Suprapubic skin (tissue), 4 donors: ENCODE measurements at regions not wholly inside any gene's neighbourhood (a gene's known extent, or its start where the extent isn't known, plus 50 kb on each side); places are given as distances from the start of the nearest gene placed in this dataset.

ENCODE experiments used
- DNase-seq, 2 donors: peaks; one replicate each; pipeline ENCODE4 v3.0.0-alpha.2; 2019; ENCODE audit warnings: low spot score in 2 of 2
- H3K27ac ChIP-seq: fragments of 200-600 bp; sonication (generic); one replicate; pipeline ENCODE4 v1.5.1; 2019
- H3K27me3 ChIP-seq: fragments of 200-600 bp; sonication (generic); one replicate; pipeline ENCODE4 v1.5.1; 2019
- H3K36me3 ChIP-seq: fragments of 200-600 bp; sonication (generic); one replicate; pipeline ENCODE4 v1.5.1; 2019
- H3K4me1 ChIP-seq: fragments of 200-600 bp; sonication (generic); one replicate; pipeline ENCODE4 v1.5.1; 2019
- H3K4me3 ChIP-seq: fragments of 200-600 bp; sonication (generic); one replicate; pipeline ENCODE4 v1.5.1; 2019; ENCODE audit warnings: mild to moderate bottlenecking
- H3K9me3 ChIP-seq: fragments of 200-600 bp; sonication (generic); one replicate; pipeline ENCODE4 v1.5.1; 2019
- EP300 ChIP-seq: sonication (generic); formaldehyde crosslinking; IDR thresholded peaks from one replicate; pipeline ENCODE4 v1.6.1; 2017; ENCODE audit warnings: antibody characterized with exemption
- POLR2A ChIP-seq, 2 donors: fragments of 450-650 bp; IDR thresholded peaks; one replicate each; pipeline ENCODE4 v1.6.1; 2017; ENCODE audit warnings: antibody characterized with exemption in 2 of 2, mild to moderate bottlenecking in 2 of 2, moderate library complexity in 2 of 2
- POLR2AphosphoS5 ChIP-seq, 3 donors: sonication (generic); formaldehyde crosslinking; IDR thresholded peaks; one replicate each; pipeline ENCODE4 v1.6.1; 2017; ENCODE audit warnings: antibody characterized with exemption in 3 of 3
- WGBS: methylation state at CpG from one replicate; pipeline ENCODE4 v1.1.5; 2018; 5-methylcytosine and 5-hydroxymethylcytosine counted together
- TF ChIP-seq, protein P1 (sequence below), 2 donors: fragments of 200-600 bp in 1 of 2; fragments of 450-650 bp in 1 of 2; sonication (generic) in 1 of 2; IDR thresholded peaks; one replicate each; pipeline ENCODE4 v1.5.1; 2016 to 2019; ENCODE audit warnings: antibody characterized with exemption in 2 of 2, mild to moderate bottlenecking in 1 of 2, moderate library complexity in 1 of 2

DNA sequence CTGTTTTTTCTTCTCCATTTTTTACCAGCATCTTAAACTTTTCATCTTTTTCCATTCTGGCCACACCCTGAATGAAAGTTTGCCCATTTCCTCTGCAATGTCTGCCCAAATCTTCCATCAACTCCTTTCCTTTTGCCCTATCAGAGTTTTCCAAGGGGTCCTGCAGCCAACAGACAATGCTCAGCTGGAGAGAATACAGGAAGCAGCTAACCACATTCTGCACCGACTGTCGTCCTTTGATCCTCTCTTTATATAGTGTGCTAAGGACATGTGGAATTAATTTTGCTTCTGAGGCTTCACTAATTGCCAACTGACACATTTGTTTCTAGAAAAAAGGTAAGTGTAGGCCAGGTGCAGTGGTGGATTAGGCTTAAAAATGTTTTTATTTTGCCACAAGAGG is 50.5 kb upstream of the DLX2 start:
- Histone ChIP-seq H3K27me3 (peaks cover 6% of the 10 kb centered on the region), H3K9me3 (no peaks in the 10 kb centered on the region), H3K27ac (no peak overlapping the region), H3K4me1 (peaks cover 3% of the 10 kb centered on the region), H3K36me3 (no peaks in the 10 kb centered on the region), H3K4me3 (no peak overlapping the region)
- no peak for DNase-seq
- WGBS, result 42% methylated on average over 2 of the region's 2 CpGs
- TF ChIP-seq, protein P1, sequence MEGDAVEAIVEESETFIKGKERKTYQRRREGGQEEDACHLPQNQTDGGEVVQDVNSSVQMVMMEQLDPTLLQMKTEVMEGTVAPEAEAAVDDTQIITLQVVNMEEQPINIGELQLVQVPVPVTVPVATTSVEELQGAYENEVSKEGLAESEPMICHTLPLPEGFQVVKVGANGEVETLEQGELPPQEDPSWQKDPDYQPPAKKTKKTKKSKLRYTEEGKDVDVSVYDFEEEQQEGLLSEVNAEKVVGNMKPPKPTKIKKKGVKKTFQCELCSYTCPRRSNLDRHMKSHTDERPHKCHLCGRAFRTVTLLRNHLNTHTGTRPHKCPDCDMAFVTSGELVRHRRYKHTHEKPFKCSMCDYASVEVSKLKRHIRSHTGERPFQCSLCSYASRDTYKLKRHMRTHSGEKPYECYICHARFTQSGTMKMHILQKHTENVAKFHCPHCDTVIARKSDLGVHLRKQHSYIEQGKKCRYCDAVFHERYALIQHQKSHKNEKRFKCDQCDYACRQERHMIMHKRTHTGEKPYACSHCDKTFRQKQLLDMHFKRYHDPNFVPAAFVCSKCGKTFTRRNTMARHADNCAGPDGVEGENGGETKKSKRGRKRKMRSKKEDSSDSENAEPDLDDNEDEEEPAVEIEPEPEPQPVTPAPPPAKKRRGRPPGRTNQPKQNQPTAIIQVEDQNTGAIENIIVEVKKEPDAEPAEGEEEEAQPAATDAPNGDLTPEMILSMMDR (IDR thresholded peaks at IDR 0.05), result no peak
- TF ChIP-seq EP300 (no peak), POLR2A (IDR thresholded peaks at IDR 0.05) (no peak), POLR2AphosphoS5 (IDR thresholded peaks at IDR 0.05) (no peak)

- Histone ChIP-seq H3K27me3 (peaks cover 6% of the 10 kb centered on the region), H3K9me3 (no peaks in the 10 kb centered on the region), H3K4me3 (no peak overlapping the region), H3K27ac (no peak overlapping the region), H3K4me1 (no peaks in the 10 kb centered on the region), H3K36me3 (no peaks in the 10 kb centered on the region)
- no peak for TF ChIP-seq POLR2AphosphoS5 (IDR thresholded peaks at IDR 0.05)
- TF ChIP-seq EP300, result no peak
- TF ChIP-seq, protein P1 (IDR thresholded peaks at IDR 0.05), result no peak
- no peak for TF ChIP-seq POLR2A (IDR thresholded peaks at IDR 0.05)
- no peak for DNase-seq
Observed at GRCh38 chr2:172153757-172154156, 51.1 kb upstream of the DLX2 start.

GRCh38 chr2:172155752-172156151 is 53.1 kb upstream of the DLX2 start:
- Histone ChIP-seq H3K27me3 (peaks cover 6% of the 10 kb centered on the region), H3K9me3 (no peaks in the 10 kb centered on the region), H3K4me1 (no peaks in the 10 kb centered on the region), H3K36me3 (no peaks in the 10 kb centered on the region), H3K27ac (no peak overlapping the region), H3K4me3 (no peak overlapping the region)
- 87% methylated on average over 12 of the region's 12 CpGs for WGBS
- TF ChIP-seq POLR2A (IDR thresholded peaks at IDR 0.05) (no peak), EP300 (no peak), POLR2AphosphoS5 (IDR thresholded peaks at IDR 0.05) (no peak)
- TF ChIP-seq, protein P1 (IDR thresholded peaks at IDR 0.05), result no peak
- no peak for DNase-seq

DNA sequence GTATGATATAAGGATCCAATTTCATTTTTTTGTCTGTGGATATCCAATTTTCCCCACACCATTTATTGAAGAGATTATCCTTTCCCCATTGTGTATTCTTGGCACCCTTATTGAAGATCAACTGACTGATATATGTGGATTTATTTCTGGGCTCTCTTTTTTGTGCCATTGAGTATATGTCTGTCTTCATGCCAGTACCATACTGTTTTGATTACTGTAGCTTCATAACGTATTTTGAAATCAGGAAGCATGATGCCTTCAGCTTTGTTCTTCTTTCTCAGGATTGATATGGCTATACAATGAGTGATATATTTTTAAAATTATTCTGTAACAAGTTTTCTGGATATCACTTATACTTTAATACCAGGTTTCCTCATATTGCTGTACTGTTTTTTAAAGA is 58.1 kb upstream of the DLX2 start:
- Histone ChIP-seq H3K27ac (no peak overlapping the region), H3K9me3 (no peaks in the 10 kb centered on the region), H3K36me3 (no peaks in the 10 kb centered on the region), H3K27me3 (peaks cover 11% of the 10 kb centered on the region), H3K4me3 (no peak overlapping the region), H3K4me1 (no peaks in the 10 kb centered on the region)
- DNase-seq, result no peak
- 80% methylated on average over 1 of the region's 1 CpG for WGBS
- no peak for TF ChIP-seq POLR2AphosphoS5 (IDR thresholded peaks at IDR 0.05)

- TF ChIP-seq, protein P1 (IDR thresholded peaks at IDR 0.05), result no peak
- TF ChIP-seq EP300, result no peak
- no peak for TF ChIP-seq POLR2AphosphoS5 (IDR thresholded peaks at IDR 0.05)
- H3K4me3 ChIP-seq, result no peak overlapping the region
- 79% methylated on average over 2 of the region's 7 CpGs for WGBS
- no peak overlapping the region for H3K27ac ChIP-seq
- H3K36me3 ChIP-seq, result no peaks in the 10 kb centered on the region
- no peak for DNase-seq
- no peaks in the 10 kb centered on the region for H3K4me1 ChIP-seq
- H3K9me3 ChIP-seq, result no peaks in the 10 kb centered on the region
- peaks cover 10% of the 10 kb centered on the region for H3K27me3 ChIP-seq
Observed at GRCh38 chr2:172162225-172162733, 59.6 kb upstream of the DLX2 start.

- Histone ChIP-seq H3K4me3 (no peak overlapping the region), H3K27me3 (peaks cover 10% of the 10 kb centered on the region), H3K27ac (no peak overlapping the region), H3K4me1 (no peaks in the 10 kb centered on the region), H3K36me3 (no peaks in the 10 kb centered on the region), H3K9me3 (no peaks in the 10 kb centered on the region)
- 100% methylated on average over 5 of the region's 9 CpGs for WGBS
- TF ChIP-seq POLR2A (IDR thresholded peaks at IDR 0.05) (no peak), EP300 (no peak), POLR2AphosphoS5 (IDR thresholded peaks at IDR 0.05) (no peak)
- TF ChIP-seq, protein P1 (IDR thresholded peaks at IDR 0.05), result no peak
- no peak for DNase-seq
Observed at GRCh38 chr2:172162739-172163336, 60.1 kb upstream of the DLX2 start.
